Endothelial cell of hepatic sinusoid (primary cell): ENCODE measurements at regions not wholly inside any gene's neighbourhood (a gene's known extent, or its start where the extent isn't known, plus 50 kb on each side); places are given as distances from the start of the nearest gene placed in this dataset.

Source experiments
- in situ Hi-C: cut with HindIII; loops from 2 replicates; pipeline ENCODE4 v1.10.0; 2017; ENCODE audit warnings: low sequenced_read_pairs

DNA sequence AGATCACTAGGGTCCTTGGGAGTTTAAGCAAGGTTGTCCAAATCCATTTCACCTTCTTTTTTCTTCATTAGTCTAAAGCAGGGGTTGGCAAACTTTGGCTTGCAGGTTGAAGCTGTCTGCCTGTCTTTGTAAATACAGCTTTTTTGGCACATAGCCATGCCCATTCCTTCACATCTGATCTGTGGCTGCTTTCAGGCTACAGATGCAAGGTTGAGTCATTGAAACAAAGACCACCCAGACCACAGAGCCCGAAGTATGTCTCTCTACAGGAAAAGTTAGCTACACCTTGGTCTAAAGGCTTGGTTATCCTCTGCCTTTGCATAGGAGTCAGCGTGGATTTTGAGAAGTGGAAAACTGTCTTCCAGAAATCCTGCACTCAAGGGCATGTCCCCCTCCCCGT, 238.1 kb upstream of the STS start:
- in situ Hi-C loops: no loop called here

DNA sequence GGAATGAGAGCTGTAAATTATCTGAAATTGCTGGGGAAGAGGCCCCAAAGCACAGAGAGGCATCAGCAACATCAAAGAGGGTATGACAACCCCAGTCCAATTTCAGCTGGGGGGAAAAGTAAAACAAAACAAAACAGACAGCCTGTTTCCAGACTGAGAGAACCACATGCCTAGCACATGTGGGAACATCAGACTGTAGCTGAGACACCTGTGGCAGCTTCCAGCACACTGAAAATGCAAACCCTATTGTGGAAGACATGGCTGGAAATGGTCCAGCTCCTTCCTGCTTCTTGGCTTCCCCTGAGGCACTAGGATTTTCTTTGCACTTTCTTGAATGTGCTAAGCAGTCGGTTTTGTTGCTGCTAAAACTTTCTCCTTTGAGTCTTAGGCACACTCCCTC, 240.9 kb upstream of the STS start:
- in situ Hi-C loops: no loop called here

DNA sequence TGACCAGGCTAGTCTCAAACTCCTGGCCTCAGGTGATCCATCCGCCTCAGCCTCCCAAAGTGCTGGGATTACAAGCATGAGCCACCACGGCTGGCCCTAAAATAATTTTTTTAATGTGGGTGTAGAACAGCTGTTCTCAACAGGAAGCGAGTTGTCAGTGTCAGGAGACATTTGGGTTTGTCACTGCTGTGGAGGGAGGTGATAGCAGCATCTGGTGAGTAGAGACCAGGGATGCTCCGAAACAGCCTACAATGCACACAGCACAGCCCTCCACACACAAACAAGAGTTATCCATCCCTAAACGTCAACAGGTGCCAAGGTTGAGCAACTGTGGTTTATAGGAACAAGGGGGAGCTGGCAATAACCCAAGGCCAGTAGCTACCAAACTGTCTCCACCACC, 243.4 kb upstream of the STS start:
- in situ Hi-C loops: no loop called here

DNA sequence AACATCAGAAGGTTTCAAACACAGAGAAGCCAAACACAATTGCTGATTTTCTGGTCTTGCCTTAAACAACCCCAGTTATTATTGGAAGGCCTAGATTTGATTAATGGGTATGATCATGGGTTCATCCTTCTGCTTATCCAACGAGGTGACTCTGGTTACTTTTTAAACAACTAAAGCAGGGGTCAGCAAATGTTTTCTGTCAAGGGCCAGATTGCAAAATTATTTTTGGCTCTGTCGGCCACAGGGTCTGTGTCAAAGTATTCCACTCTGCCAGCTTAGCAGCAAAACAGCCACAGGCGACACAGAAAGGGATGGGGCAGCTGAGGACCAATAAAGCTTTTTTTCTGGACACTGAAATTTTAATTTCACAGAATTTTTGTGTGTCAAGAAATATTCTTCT, 249.1 kb upstream of the STS start:
- in situ Hi-C loops: no loop called here

DNA sequence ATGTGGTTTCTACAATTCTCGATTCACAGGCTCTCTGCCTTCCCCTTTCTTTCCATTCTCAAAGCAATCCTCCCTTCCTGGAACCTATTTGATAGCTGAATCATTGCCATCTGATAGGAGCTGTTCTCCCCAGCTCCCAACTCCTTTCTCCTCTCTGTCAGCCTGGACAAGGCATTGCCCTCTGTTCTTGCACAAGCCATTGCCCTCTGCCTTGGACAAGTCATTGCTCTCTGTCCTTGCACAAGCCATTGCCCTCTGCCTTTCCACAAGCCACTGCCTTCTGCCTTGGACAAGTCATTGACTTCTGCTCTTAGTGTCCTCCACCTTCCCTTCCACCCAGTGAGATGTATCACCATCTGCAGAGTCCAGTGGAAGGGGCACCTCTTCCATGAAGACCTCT, 256.1 kb upstream of the STS start:
- in situ Hi-C loops: no loop called here

DNA sequence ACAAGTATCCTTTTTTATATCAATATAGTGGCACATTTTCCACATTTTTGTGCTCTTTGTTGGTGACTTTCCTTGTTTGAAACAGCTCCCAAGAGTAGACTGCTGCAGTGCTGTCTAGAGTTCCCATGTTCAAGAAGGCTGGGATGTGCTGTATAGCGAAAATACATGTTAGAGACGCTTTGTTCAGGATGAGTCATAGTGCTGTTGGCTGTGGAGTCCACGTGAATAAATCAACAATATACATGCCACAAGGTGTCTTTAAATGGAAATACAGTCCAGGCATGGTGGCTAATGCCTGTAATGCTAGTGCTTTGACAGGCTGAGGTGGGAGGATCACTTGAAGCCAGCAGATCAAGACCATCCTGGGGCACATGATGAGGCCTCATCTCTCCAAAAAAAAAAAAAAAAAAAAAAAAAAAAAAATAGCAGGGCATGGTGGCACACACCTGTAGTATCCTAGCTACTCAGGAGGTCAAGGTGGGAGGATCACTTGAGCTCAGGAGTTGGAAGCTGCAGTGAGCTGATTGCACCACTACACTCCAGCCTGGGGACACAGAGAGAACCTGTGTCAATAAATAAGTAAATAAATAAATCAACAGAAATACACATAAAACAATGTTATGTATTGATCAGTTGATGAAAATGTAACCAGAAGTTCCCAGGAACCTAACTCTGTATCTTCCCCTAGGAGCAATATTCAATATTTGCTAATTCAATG, 256.8 kb upstream of the STS start:
- in situ Hi-C loops: no loop called here

DNA sequence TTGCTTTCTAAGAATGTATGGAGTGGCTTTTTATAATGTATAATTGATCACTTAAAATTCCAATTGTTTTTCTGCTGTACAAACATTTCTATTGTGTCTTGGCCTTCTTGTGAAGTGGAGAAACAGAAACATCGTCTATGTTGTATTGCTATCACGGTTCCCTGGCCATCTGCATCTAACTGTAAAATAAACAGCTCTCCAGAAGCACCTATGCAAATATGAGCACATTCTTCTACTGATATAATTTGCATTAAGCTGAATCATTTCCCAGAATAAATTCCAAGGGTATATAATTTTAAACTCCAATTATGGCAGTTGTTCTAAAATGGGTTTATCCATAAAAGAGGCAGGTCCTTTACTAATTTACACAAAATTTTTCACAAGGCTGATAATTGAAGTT, 261.6 kb upstream of the STS start:
- in situ Hi-C loops: no loop called here

DNA sequence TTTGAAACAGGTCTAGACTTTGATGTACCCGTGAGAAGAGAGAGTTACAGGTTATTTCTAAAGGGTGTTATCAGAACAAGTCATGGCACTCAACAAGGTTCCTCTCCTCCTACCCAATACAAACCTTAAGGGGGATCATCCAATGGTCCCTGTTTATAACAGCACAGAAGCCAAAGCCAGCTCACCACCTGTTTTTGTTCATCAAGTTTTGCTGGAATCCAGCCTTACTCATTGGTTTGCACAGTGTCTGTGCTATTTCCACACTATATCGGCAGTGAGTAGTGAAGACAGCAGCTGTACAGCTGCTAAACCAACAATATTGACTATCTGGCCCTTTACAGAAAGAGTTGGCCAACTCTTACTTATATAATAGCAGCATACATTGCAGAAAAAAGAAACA, 262.1 kb upstream of the STS start:
- in situ Hi-C loops: no loop called here

DNA sequence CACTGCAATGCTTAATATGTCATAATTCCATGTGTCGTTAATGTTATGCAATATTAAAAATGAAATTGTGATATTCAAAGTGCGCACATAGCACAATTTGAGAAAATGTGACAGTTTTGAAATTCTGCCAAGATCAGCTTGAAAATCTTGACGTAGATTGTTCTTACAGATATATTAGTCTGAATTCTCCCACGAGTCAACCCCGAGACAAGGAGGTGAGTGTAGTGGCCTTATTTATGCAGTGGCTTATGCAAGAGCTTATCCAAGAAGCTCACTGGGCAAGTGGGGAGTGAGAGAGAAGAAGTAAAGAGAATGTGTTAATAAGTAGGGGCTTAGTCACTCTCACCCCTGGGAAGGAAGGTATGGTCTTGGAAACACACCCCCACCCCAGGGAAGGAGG, 286.1 kb upstream of the STS start:
- in situ Hi-C loops: no loop called here

DNA sequence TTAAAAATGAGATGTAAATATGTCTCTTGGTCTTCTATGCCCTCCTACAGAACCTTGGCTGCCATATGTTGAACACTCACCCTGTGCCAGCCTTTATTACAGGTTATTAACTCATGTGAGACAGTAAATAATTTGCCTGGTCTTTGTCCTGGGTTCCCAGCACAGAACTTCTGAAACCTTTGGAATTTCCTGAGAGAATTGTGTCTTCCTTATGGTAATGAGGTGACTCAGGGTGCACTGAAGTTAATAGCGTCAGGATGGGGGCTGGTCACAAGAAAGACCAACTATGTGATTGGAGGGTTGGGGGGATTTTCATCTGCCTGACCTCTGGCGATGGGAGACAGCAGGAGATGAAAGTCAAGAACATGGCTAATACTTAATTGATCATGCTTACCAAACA, 289.8 kb upstream of the STS start:
- in situ Hi-C loops: no loop called here

DNA sequence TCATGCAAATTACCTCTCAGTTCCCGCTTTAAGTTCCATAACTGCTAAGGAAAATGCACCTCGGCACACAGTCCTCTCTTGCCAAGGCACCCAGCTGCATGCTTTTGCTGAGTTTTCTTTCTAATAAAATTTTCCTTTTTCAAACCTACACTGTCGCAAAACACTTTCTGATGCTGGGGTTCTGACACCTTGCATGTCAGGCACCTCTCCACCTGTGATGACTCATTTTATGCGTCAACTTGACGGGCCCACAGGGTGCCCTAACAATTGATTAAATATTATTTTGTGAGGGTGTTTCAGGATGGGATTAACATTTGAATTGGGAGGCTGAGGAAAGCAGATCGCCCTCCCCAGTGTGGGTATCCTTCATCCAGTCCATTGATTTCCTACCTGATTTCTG, 291.0 kb upstream of the STS start:
- in situ Hi-C loops: no loop called here

DNA sequence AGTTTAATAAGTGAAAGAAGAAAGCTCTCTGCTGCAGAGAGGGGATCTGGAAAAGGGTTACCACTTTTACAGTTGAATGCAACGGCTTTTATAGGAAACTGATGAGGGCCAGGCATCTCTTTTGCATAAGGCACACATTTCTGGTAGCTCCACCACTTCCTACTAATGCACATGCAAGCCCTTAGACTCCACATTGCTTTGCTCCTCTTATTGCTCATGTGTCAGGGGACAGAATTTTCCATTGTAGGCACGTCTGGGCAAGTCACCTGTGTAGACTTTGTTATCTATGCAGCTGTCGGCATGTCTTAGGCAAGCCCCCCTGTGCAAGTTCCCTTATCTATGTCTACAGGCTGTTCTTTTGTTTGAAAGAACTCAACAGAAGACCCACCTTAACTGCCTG, 294.6 kb upstream of the STS start:
- in situ Hi-C loops: no loop called here

DNA sequence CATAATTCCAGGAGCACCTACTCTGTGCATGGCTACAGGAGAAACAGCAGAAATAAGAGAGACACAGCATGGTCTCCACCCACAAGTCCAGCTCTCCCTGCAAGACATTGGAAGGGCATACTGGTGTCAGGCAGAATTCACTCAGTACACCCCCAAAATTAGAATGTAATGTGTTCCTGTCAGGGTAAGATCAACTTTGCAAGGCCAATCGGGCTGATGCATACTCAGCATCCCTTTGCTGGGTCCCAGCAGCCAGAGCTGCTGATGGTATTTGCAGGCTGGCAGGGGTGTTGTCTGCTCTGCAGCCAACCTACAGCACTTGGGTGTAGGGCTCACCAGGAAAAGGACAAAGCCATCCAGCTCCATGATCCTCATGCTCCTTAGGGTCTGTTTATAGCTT, 295.4 kb upstream of the STS start:
- in situ Hi-C loops: no loop called here

DNA sequence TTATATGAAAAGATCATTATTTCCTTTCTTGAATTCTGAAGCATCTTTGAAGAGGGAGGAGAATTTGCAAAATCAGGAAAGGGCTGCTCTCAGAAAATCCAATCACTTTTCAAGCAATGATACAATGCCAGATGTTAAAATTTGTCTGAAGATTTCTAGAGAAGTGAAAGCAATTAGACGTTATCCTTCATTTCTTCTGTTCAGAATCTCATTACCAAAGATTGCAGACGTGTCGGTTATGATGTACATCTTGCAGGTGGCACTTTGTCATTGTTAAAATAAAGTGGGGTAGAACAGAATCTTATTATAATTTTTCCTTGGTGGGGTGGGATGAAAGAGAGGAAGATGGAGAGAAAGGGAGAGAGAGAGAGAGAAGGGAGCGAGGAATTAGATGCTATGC, 296.4 kb upstream of the STS start:
- in situ Hi-C loops: no loop called here

DNA sequence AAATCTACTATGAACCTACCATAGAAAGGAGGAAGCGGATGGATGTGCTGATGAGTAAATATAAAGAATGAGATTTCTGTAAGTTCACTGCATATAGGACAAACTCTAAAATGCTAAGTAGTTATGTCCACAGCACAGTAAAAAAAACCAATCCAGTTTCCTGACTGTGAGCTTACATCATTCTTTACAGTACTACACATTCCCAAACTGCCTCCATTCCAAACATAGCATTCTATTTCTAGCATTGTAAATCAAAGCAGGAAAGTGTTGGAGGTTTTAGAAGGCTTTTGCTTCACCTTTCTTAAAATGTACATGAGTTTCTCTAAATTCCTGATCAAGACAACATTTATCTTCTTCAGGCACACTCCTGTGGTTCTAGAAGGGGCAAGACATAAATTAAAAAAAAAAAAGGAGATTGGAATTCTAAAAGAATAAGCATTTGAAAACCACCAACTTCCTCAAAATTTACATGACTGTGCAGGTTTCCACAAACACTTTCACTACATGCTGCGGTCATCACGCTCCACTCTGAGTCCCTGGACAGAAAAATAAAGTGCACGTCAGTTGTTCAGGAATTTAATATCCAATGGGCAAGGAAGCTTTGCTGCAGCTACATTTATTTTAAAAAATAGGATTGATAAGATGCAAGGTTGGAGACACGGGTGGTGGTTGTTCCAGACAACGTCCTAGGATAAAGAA, 297.6 kb upstream of the STS start:
- in situ Hi-C loops: no loop called here

DNA sequence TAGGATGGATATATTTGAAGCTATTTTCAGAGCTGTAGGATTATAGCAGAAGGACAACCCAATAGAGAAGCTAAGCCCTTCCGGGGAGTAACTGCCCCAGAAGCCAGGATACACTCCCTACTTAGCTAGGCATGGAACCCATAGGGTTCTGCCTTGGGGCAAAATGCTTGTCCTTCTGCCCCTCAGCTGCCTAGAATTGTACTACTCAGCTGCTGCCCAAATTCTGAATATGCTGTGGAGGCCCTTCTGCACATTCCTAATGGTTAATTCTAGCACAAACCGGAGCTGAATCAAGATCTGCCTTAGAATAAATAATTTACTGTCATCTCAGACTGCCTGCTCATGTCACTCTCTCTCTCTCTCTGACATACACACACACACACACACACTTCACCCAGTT, 297.7 kb upstream of the VCX3A start:
- in situ Hi-C loops: no loop called here

DNA sequence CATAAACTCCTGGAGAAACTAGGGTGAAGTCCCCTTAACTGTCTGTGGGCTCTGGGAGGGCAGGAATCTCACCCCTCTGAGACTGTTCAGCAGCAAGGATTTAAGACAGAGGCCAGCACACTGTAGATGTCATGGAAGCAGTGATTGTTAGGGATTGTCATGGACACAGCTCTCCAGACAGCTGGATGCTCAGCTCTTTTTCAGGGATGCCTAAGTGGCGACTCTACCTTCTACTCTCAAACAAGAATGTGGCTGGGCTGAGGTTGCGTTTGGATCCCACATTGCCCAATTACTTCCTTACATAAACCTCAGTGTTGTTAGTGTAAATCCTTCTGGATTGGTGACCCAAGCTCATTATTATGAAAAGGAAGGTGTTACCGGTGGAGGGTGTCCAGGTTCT, 291.9 kb upstream of the VCX3A start:
- in situ Hi-C loops: no loop called here

DNA sequence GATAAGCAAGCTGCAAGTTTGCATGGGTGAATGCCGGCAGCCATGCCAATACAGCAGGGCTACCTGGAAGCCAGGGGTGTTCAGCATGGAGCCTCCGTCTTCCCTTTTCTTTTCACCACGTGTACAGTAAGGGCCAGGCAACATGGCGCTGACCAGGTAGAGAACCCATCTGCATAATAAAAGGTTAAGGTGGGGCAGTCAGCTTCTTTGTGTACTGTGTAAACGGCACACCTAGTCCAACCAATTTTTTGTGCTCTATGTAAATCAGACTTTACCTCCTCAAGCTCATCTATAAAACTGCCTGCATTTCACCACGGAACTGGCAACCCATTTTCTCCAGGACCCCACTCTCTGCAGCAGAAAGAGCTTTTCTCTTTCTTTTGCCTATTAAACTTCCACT, 286.8 kb upstream of the VCX3A start:
- in situ Hi-C loops: no loop called here

DNA sequence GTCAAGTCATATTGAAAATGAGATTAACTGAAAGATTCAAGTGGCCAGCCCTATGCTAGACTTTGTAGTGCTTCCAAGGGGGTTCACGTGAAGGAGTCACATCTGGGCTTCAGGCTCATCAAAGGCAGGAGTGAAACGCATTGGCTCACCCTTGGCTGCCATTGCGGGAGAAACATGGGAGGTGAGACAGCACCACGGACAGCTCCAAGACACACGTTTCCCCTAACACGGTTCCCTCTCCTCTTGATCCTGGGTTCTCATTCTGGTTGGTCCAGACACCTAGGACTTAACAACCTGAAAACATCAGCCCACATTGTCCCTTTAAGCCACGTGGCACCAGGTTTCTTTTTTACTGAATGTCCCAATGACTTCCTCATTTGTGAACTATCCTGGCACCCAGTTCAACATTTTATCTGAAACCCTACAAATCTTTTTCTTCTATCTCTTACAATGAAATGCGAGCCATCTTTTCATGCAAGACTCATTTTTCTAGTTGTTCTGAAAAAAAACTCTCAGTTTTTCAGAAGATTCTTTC, 279.0 kb upstream of the VCX3A start:
- in situ Hi-C loops: no loop called here

DNA sequence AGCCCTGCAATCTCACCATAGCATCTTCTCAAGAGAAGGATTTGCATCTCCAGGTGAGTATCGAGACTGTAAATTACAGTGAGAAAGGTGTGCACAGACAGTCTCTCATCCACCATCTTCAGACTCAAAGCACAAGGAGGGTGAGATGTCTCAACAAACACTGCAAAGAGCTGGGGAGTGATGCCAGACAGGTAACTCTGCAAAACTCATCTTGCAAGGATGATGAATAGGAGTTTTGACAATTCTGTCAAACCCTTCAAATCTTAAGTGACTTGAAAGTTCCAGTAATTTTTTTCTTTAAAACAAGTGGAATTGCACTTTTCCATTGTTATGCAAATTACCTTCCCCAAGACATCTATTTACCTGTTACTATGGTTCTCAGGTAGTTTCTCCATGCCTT, 277.2 kb upstream of the VCX3A start:
- in situ Hi-C loops: no loop called here

DNA sequence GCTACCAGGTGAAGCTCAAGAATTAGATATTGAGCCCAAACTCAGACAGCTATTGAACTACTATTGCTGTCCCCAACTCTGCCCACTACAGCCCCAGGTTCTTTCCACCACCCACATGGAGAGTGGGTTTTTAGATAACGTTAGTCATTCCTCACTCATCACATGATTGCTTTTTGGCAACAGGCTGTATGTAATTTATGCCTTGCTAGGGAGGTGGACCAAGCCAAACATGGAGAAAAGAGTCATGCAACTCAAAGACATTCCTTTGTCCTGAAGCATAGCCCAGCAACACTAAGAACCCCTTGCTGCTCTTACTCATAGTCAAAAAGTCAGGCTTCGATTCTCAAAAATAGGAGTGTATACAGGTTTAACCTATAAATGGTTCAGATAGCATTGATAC, 275.9 kb upstream of the VCX3A start:
- in situ Hi-C loops: no loop called here

DNA sequence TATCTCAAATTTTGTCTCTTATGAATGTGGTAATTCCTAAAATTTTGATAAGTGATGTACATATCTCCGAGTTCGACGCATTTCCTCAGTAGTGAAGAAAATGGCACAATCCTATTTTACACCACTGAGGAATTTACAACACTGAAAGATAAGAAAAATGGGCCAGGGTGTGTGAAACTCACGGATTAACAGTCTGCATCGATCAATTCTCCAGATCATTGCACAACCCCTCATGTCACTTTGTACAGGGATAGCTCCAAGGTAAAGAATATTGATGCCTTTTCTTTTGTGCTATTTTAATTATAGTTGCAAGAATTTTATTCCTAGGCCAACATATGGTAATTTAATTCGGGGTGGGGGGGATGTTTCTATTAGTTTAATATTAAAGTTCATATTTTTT, 268.7 kb upstream of the VCX3A start:
- in situ Hi-C loops: no loop called here

DNA sequence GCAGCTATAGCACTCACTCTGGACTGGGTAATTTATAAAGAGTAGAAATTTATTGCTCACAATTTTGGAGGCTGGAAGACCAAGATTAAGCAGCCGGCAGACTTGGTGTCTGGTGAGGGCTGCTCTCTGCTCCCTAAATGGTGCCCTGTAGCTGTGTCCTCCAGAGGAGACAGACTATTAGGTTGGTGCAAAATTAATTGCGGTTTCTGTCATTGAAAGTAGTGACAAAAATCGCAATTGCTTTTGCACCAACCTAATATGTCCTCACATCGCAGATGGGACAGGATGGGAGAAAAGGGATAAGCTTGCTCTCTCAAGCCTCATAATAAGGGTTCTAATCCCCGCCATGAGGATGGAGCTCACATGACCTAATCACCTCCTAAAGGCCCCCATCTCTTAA, 258.1 kb upstream of the VCX3A start:
- in situ Hi-C loops: no loop called here
